Kidney (tissue), 13 donors: ENCODE measurements at regions not wholly inside any gene's neighbourhood (a gene's known extent, or its start where the extent isn't known, plus 50 kb on each side); places are given as distances from the start of the nearest gene placed in this dataset.

Source experiments
- DNase-seq, 5 donors: peaks; one replicate each; pipeline ENCODE4 v3.0.0-alpha.2; 2013 to 2020
- FAIRE-seq: peaks from 2 replicates; lab custom pipeline; 2012; peaks lifted over from hg19 to GRCh38; lab: Jason Lieb, UNC
- H3K27ac ChIP-seq, 2 donors: one replicate each; pipeline ENCODE4 v1.7.0; 2013; ENCODE audit warnings: low read depth in 2 of 2, low read length in 2 of 2, inconsistent platforms in 1 of 2
- H3K27me3 ChIP-seq: one replicate; pipeline ENCODE4 v1.7.1; 2013; ENCODE audit warnings: low read length, inconsistent platforms; ENCODE audit not compliant: control insufficient read depth, insufficient read depth
- H3K36me3 ChIP-seq, 3 donors: one replicate each; pipeline versions ENCODE4 v1.7.0 to v1.7.1; 2013; ENCODE audit warnings: low read length in 3 of 3, control low read depth in 1 of 3, inconsistent platforms in 1 of 3; ENCODE audit not compliant: insufficient read depth in 3 of 3, control insufficient read depth in 2 of 3
- H3K4me1 ChIP-seq, 3 donors: one replicate each; pipeline versions ENCODE4 v1.7.0 to v1.7.1; 2013; ENCODE audit warnings: low read length in 3 of 3, inconsistent platforms in 1 of 3, low read depth in 1 of 3; ENCODE audit not compliant: control insufficient read depth in 2 of 3, insufficient read depth in 2 of 3
- H3K4me3 ChIP-seq, 3 donors: one replicate each; pipeline versions ENCODE4 v1.7.0 to v1.8.1; 2013; ENCODE audit warnings: low read length in 3 of 3, control low read depth in 1 of 3, inconsistent platforms in 1 of 3
- H3K9ac ChIP-seq, 3 donors: one replicate each; pipeline versions ENCODE4 v1.7.0 to v1.7.1; 2013; ENCODE audit warnings: low read length in 3 of 3, control low read depth in 1 of 3, inconsistent platforms in 1 of 3
- H3K9me3 ChIP-seq, 3 donors: one replicate each; pipeline versions ENCODE4 v1.7.0 to v1.7.1; 2013; ENCODE audit warnings: low read length in 3 of 3, control low read depth in 1 of 3, inconsistent platforms in 1 of 3; ENCODE audit not compliant: control insufficient read depth in 2 of 3, insufficient read depth in 1 of 3
- CTCF ChIP-seq: IDR thresholded peaks from 3 replicates; pipeline ENCODE4 v1.5.1; 2012; ENCODE audit warnings: mild to moderate bottlenecking, moderate library complexity, borderline replicate concordance; ENCODE audit not compliant: insufficient read depth; ENCODE audit errors: extremely low read depth
- intact Hi-C: fragments of 100-400 bp; cut with DNase I; formaldehyde crosslinking; loops from one replicate; pipeline ENCODE4 v1.11.1; 2022
- donor health status: control.
- donor health status: control.
- donor health status: control.
- donor health status: control.
- donor health status: control.
- donor health status: DM: yes; HTN: yes; CAD: no.
- donor health status: Normal renal cell carcinoma (clear cell type).

GRCh38 chr7:41418337-41418736 lies 284.6 kb downstream of the INHBA start:
- Histone ChIP-seq H3K9me3 (no peaks in the 10 kb centered on the region), H3K36me3 (no peaks in the 10 kb centered on the region), H3K27me3 (no peaks in the 10 kb centered on the region), H3K4me3 (no peak overlapping the region), H3K9ac (no peak overlapping the region), H3K4me1 (no peaks in the 10 kb centered on the region), H3K27ac (no peak overlapping the region)
- no peak for DNase-seq
- no peak for FAIRE-seq
- intact Hi-C loops: no loop called here
- TF ChIP-seq CTCF: no peak

- intact Hi-C loops: no loop called here
- H3K27me3 ChIP-seq: no peaks in the 10 kb centered on the region
- no peaks in the 10 kb centered on the region for H3K4me1 ChIP-seq
- no peaks in the 10 kb centered on the region for H3K36me3 ChIP-seq
- DNase-seq (no peak), FAIRE-seq (no peak)
- H3K9ac ChIP-seq: no peak overlapping the region
- no peaks in the 10 kb centered on the region for H3K9me3 ChIP-seq
- no peak overlapping the region for H3K4me3 ChIP-seq
- no peak overlapping the region for H3K27ac ChIP-seq
- TF ChIP-seq CTCF: no peak
Measured at GRCh38 chr7:41416208-41416595, 286.7 kb downstream of the INHBA start.

GRCh38 chr7:41415471-41416207 lies 287.3 kb downstream of the INHBA start:
- Histone ChIP-seq H3K9ac (no peak overlapping the region), H3K36me3 (no peaks in the 10 kb centered on the region), H3K9me3 (no peaks in the 10 kb centered on the region), H3K4me1 (no peaks in the 10 kb centered on the region), H3K27ac (no peak overlapping the region), H3K4me3 (no peak overlapping the region), H3K27me3 (no peaks in the 10 kb centered on the region)
- FAIRE-seq (no peak), DNase-seq (no peak)
- intact Hi-C loops: no loop called here
- no peak for TF ChIP-seq CTCF

GRCh38 chr7:41415051-41415450 lies 287.8 kb downstream of the INHBA start:
- no peak for TF ChIP-seq CTCF
- H3K27me3 ChIP-seq: no peaks in the 10 kb centered on the region
- H3K36me3 ChIP-seq: no peaks in the 10 kb centered on the region
- H3K4me1 ChIP-seq: no peaks in the 10 kb centered on the region
- DNase-seq: no peak
- no peak overlapping the region for H3K4me3 ChIP-seq
- no peak overlapping the region for H3K9ac ChIP-seq
- no peak overlapping the region for H3K27ac ChIP-seq
- FAIRE-seq: no peak
- no peaks in the 10 kb centered on the region for H3K9me3 ChIP-seq
- intact Hi-C loops: no loop called here
